Nephron progenitor cell (in vitro differentiated cells): ENCODE measurements at regions not wholly inside any gene's neighbourhood (a gene's known extent, or its start where the extent isn't known, plus 50 kb on each side); places are given as distances from the start of the nearest gene placed in this dataset.

ENCODE experiments used
- DNase-seq: peaks from one replicate; pipeline ENCODE4 v3.0.0; 2021
- H3K27ac Mint-ChIP-seq: 2 replicates; pipeline ENCODE4 v1.8.0; 2021; ENCODE audit warnings: mild to moderate bottlenecking, moderate library complexity, mixed read lengths
- H3K27me3 Mint-ChIP-seq: 2 replicates; pipeline ENCODE4 v1.8.0; 2021; ENCODE audit warnings: mild to moderate bottlenecking, low read depth, mixed read lengths; ENCODE audit not compliant: poor library complexity
- H3K36me3 Mint-ChIP-seq: 2 replicates; pipeline ENCODE4 v1.8.0; 2021; ENCODE audit warnings: low read depth, mixed read lengths
- H3K4me1 Mint-ChIP-seq: 2 replicates; pipeline ENCODE4 v1.8.0; 2021; ENCODE audit warnings: mixed read lengths
- H3K4me3 Mint-ChIP-seq: 2 replicates; pipeline ENCODE4 v1.8.0; 2021; ENCODE audit warnings: mild to moderate bottlenecking, moderate library complexity, mixed read lengths
- H3K9me3 Mint-ChIP-seq: 2 replicates; pipeline ENCODE4 v1.8.0; 2021; ENCODE audit warnings: mild to moderate bottlenecking, moderate library complexity, mixed read lengths
- CTCF ChIP-seq: fragments of 200-600 bp; sonication (generic); IDR thresholded peaks from 2 replicates; pipeline ENCODE4 v1.5.0; 2021; ENCODE audit warnings: antibody characterized with exemption

DNA sequence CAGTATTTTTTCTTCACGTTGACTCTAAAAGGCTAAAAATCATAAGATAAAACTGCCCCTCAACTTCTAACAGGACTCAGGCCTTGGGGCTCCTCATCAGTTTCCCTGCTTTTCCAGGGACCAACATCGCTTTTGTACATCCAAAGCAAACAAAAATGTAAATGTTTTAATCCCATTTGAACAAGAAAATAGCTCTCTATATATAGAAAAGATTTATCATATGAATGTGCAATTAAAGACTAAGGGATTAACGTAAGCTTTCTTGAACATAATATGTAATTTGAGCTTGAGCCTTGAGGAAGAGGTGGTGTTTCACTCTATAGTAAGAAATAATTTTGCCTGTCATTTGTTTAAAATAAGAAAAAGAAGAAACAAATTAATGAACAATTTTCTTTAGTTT lies 547.2 kb upstream of the ACO1 start:
- no peaks in the 10 kb centered on the region for H3K4me1 Mint-ChIP-seq
- no peaks in the 10 kb centered on the region for H3K36me3 Mint-ChIP-seq
- no peaks in the 10 kb centered on the region for H3K9me3 Mint-ChIP-seq
- no peaks in the 10 kb centered on the region for H3K27me3 Mint-ChIP-seq
- H3K4me3 Mint-ChIP-seq: no peak overlapping the region
- no peak overlapping the region for H3K27ac Mint-ChIP-seq
- DNase-seq: no peak
- no peak for TF ChIP-seq CTCF

DNA sequence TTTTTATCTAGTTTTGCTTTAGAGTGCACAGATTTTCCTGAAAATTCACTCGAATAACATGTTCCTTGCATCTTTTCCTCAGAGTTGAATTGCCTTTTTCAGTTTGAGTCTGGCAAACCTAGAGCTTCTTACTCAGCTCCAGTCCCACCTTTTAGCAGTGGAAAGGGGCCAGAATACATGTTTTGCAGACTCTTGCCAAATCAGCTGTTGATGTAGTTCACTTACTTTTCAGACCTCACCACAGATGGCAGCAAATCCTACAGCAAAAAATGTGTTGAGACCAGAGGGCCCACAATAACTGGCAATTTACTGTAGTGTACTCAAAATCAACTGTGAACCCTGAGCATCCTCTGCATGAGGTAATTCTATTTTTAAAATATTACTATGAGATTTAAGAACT lies 545.2 kb upstream of the ACO1 start:
- TF ChIP-seq CTCF: no peak
- Mint-ChIP-seq H3K9me3 (no peaks in the 10 kb centered on the region), H3K27me3 (no peaks in the 10 kb centered on the region), H3K4me1 (no peaks in the 10 kb centered on the region), H3K4me3 (no peak overlapping the region), H3K27ac (no peak overlapping the region), H3K36me3 (no peaks in the 10 kb centered on the region)
- no peak for DNase-seq

- no peak for DNase-seq
- Mint-ChIP-seq H3K27me3 (no peaks in the 10 kb centered on the region), H3K36me3 (no peaks in the 10 kb centered on the region), H3K9me3 (no peaks in the 10 kb centered on the region), H3K4me1 (no peaks in the 10 kb centered on the region), H3K27ac (no peak overlapping the region), H3K4me3 (no peak overlapping the region)
- no peak for TF ChIP-seq CTCF
These were observed 543.7 kb upstream of the ACO1 start for GRCh38 chr9:31840702-31841101.

GRCh38 chr9:31847963-31848362 lies 536.5 kb upstream of the ACO1 start:
- Mint-ChIP-seq H3K4me1 (no peaks in the 10 kb centered on the region), H3K27ac (no peak overlapping the region), H3K36me3 (no peaks in the 10 kb centered on the region), H3K4me3 (no peak overlapping the region), H3K27me3 (no peaks in the 10 kb centered on the region), H3K9me3 (no peaks in the 10 kb centered on the region)
- no peak for DNase-seq
- TF ChIP-seq CTCF: no peak

DNA sequence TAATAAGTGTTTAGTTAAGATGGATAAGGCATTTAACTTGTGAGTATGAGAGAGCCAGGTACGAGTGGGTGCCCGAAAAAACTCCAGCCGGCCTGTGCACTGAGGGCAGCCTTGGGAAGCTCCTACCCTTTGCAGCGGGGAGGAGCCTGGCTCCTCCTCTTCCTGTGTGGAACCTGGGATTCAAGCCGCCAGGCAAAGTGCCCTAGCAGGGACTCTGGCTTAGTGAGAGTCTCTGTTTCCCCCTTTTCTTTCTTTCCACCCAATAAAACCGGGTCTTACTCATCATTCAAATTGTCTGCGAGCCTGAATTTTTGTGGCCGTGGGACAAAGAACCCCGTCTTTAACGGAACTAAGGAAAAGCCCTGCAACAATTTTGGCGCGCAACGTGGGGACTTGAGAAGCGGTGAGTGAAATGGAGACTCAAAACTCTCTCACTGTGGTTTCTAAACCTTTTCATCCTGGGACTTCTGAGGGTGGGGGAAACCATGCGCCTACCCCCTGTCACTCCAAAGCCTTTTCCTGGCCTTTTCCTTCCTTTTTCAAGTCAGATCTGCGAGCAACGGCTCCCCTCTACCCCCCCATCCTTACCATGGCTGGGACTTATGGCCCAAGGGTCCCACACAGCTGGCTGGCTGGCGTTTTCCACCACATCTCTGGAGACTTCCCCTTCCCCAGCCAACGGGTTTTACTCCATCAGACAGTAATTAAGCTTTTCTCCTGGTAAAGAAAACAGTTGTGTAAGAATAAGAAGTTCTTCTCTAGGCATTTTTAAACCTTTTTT lies 535.7 kb upstream of the ACO1 start:
- Mint-ChIP-seq H3K4me3 (no peak overlapping the region), H3K27me3 (no peaks in the 10 kb centered on the region), H3K4me1 (no peaks in the 10 kb centered on the region), H3K36me3 (no peaks in the 10 kb centered on the region), H3K27ac (no peak overlapping the region), H3K9me3 (no peaks in the 10 kb centered on the region)
- no peak for DNase-seq
- TF ChIP-seq CTCF: no peak

DNA sequence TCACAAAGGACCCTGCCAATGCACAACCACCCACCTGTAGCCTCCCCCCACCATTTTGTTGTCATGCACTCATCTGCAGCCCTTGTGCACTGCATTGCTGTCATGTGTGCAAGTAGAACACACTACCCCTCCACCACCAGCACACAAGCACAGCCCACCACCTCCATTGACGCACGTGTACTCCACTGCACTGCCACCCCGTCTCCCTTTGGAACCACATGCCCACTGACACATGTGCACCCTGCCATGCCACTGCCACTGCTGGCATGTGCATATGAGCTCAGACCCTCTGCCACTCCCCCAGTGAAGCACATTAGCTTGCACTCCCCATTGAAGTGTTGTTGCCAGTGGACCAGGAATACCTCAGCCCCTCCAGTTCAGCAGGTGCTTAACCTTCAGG lies 530.3 kb upstream of the ACO1 start:
- Mint-ChIP-seq H3K4me3 (no peak overlapping the region), H3K27ac (no peak overlapping the region), H3K36me3 (no peaks in the 10 kb centered on the region), H3K27me3 (no peaks in the 10 kb centered on the region), H3K9me3 (no peaks in the 10 kb centered on the region), H3K4me1 (no peaks in the 10 kb centered on the region)
- TF ChIP-seq CTCF: no peak
- DNase-seq: no peak
